Prostate gland (tissue), 2 donors: ENCODE measurements at regions not wholly inside any gene's neighbourhood (a gene's known extent, or its start where the extent isn't known, plus 50 kb on each side); places are given as distances from the start of the nearest gene placed in this dataset.

Experiments
- POLR2A ChIP-seq: fragments of 450-650 bp; IDR thresholded peaks from one replicate; pipeline ENCODE4 v1.6.1; 2016; ENCODE audit warnings: antibody characterized with exemption, mild to moderate bottlenecking
- POLR2AphosphoS5 ChIP-seq: sonication (generic); formaldehyde crosslinking; IDR thresholded peaks from one replicate; pipeline ENCODE4 v1.6.1; 2017; ENCODE audit warnings: antibody characterized with exemption
- TF ChIP-seq, protein P1 (sequence below), 4 experiments: fragments of 200-600 bp in 2 of 4; fragments of 450-650 bp in 2 of 4; sonication (generic) in 2 of 4; IDR thresholded peaks; 1 replicate in 3 of 4; 2 replicates in 1 of 4; pipeline ENCODE4 v1.5.1; 2016 to 2019; ENCODE audit warnings: antibody characterized with exemption in 4 of 4, mild to moderate bottlenecking in 2 of 4, moderate library complexity in 2 of 4

DNA sequence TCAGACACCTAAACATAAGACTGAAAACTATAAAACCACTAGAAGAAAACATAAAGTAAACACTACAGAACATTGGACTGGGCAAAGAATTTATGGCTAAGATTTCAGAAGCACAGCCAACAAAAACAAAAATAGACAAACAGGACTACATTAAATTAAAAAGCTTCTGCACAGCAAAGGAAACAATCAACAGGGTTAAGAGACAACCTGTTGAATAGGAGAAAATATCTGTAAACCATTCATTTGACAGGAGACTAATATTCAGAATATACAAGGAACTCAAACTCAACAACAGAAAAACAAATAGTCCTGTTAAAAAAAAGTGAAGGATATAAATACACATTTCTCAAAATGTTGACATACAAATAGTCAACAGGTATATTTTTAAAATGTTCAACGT, 106.7 kb upstream of the FANCL start:
- TF ChIP-seq, protein P1, sequence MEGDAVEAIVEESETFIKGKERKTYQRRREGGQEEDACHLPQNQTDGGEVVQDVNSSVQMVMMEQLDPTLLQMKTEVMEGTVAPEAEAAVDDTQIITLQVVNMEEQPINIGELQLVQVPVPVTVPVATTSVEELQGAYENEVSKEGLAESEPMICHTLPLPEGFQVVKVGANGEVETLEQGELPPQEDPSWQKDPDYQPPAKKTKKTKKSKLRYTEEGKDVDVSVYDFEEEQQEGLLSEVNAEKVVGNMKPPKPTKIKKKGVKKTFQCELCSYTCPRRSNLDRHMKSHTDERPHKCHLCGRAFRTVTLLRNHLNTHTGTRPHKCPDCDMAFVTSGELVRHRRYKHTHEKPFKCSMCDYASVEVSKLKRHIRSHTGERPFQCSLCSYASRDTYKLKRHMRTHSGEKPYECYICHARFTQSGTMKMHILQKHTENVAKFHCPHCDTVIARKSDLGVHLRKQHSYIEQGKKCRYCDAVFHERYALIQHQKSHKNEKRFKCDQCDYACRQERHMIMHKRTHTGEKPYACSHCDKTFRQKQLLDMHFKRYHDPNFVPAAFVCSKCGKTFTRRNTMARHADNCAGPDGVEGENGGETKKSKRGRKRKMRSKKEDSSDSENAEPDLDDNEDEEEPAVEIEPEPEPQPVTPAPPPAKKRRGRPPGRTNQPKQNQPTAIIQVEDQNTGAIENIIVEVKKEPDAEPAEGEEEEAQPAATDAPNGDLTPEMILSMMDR (IDR thresholded peaks at IDR 0.05), result no peak
- TF ChIP-seq POLR2A (no peak), POLR2AphosphoS5 (no peak)
